ENCODE measurements at regions not wholly inside any gene's neighbourhood (a gene's known extent, or its start where the extent isn't known, plus 50 kb on each side); places are given as distances from the start of the nearest gene placed in this dataset.

- intact Hi-C loops (cut with DNase I) = no loop called here
- no peaks in the 10 kb centered on the region for H3K36me3 ChIP-seq
- no peak overlapping the region for H3K4me3 ChIP-seq
- H3K27me3 ChIP-seq = no peaks in the 10 kb centered on the region
- no peak for DNase-seq (ENCODE audit: extremely low spot score in 2 of 2)
- no peak for TF ChIP-seq POLR2AphosphoS5 (IDR thresholded peaks at IDR 0.05; ENCODE audit: insufficient read depth in 1 of 2, low read depth in 1 of 2)
- TF ChIP-seq POLR2A (IDR thresholded peaks at IDR 0.05) = no peak
- TF ChIP-seq CTCF (IDR thresholded peaks at IDR 0.05) = no peak
- no peaks in the 10 kb centered on the region for H3K9me3 ChIP-seq
- H3K4me1 ChIP-seq = peaks cover 40% of the 10 kb centered on the region
- peak overlapping the region; percentile 22 for H3K27ac ChIP-seq
Observed at GRCh38 chr1:209367061-209367772, 216.3 kb upstream of the CAMK1G start.

- DNase-seq (ENCODE audit: extremely low spot score in 2 of 2) = peak in 1 of 2 donors; percentile 90
- Histone ChIP-seq H3K27ac (peak overlapping the region; percentile 63), H3K4me3 (no peak overlapping the region), H3K4me1 (peaks cover 30% of the 10 kb centered on the region), H3K36me3 (no peaks in the 10 kb centered on the region), H3K27me3 (no peaks in the 10 kb centered on the region), H3K9me3 (no peaks in the 10 kb centered on the region)
- TF ChIP-seq POLR2A (IDR thresholded peaks at IDR 0.05) (no peak), CTCF (IDR thresholded peaks at IDR 0.05) (no peak), POLR2AphosphoS5 (IDR thresholded peaks at IDR 0.05; ENCODE audit: insufficient read depth in 1 of 2, low read depth in 1 of 2) (peak in 1 of 2 donors; percentile 23)
- intact Hi-C loops (cut with DNase I) = no loop called here
Observed at GRCh38 chr1:209368864-209369598, 214.5 kb upstream of the CAMK1G start.

- Histone ChIP-seq H3K27ac (no peak overlapping the region), H3K27me3 (no peaks in the 10 kb centered on the region), H3K4me3 (no peak overlapping the region), H3K36me3 (no peaks in the 10 kb centered on the region), H3K9me3 (no peaks in the 10 kb centered on the region), H3K4me1 (peaks cover 25% of the 10 kb centered on the region)
- intact Hi-C loops (cut with DNase I) = no loop called here
- TF ChIP-seq POLR2AphosphoS5 (IDR thresholded peaks at IDR 0.05; ENCODE audit: insufficient read depth in 1 of 2, low read depth in 1 of 2) (peak in 1 of 2 donors; percentile 60), POLR2A (IDR thresholded peaks at IDR 0.05) (no peak)
- DNase-seq (ENCODE audit: extremely low spot score in 2 of 2) = no peak
Observed at GRCh38 chr1:209370241-209370995, 213.1 kb upstream of the CAMK1G start.

DNA sequence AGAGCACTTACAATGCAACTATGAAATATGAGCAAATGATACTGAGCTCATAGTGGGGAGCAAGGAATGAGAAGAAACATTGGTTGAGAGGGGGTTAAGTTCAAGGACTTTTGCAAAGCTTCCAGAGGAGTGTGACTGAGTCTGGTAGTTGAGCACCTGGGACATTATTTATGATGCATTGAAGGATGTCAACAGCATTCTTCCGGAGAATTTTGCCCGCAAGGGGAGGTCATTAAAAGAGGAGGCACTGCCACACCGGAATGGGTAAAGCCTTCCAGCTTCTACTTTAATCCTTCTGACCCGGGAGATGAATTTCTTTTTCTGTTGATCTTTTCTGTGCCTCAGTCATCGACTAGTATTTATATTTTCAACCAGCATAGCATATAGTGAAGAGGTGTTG lies 208.4 kb upstream of the CAMK1G start:
- no peaks in the 10 kb centered on the region for H3K9me3 ChIP-seq
- no peak for DNase-seq (ENCODE audit: extremely low spot score in 2 of 2)
- intact Hi-C loops (cut with DNase I) = no loop called here
- no peak for TF ChIP-seq CTCF (IDR thresholded peaks at IDR 0.05)
- no peak for TF ChIP-seq POLR2A (IDR thresholded peaks at IDR 0.05)
- no peak for TF ChIP-seq POLR2AphosphoS5 (IDR thresholded peaks at IDR 0.05; ENCODE audit: insufficient read depth in 1 of 2, low read depth in 1 of 2)
- no peak overlapping the region for H3K27ac ChIP-seq
- no peak overlapping the region for H3K4me3 ChIP-seq
- no peaks in the 10 kb centered on the region for H3K27me3 ChIP-seq
- H3K36me3 ChIP-seq = no peaks in the 10 kb centered on the region
- no peaks in the 10 kb centered on the region for H3K4me1 ChIP-seq

DNA sequence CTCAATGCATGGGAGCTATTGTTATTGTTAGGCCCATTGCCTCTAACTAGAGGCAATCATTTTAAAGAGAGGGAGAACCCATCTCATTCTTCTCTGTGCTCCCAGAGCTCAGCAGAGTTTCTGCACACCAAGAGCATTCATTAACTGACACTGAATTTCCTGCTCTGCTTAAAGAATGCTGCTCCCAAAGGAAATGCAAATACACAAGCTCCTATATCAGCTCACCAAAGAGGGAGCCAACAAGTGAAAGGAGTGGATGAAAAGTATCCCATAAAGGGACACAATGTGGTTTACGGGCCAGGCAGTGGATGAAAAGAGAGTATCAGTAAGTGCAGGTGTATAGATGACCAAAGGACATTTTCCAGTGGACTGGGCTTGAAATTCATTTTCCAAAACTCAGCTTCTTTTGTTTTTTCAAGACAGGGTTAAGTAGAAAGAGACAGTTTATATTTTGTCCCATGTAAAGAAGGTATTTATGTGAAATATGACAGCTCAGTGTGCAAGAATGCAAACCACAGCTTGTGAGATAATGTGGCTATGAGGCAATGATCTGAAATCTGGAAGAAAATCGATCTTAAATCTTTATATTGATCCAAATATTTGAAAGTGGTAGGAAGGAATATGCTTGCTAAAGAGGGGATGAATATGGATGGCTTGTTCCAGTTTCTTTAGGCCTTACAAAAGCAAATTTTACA lies 207.7 kb upstream of the CAMK1G start:
- Histone ChIP-seq H3K27ac (no peak overlapping the region), H3K4me1 (no peaks in the 10 kb centered on the region), H3K27me3 (no peaks in the 10 kb centered on the region), H3K36me3 (no peaks in the 10 kb centered on the region), H3K9me3 (no peaks in the 10 kb centered on the region), H3K4me3 (no peak overlapping the region)
- intact Hi-C loops (cut with DNase I) = no loop called here
- no peak for DNase-seq (ENCODE audit: extremely low spot score in 2 of 2)
- TF ChIP-seq POLR2A (IDR thresholded peaks at IDR 0.05) (no peak), CTCF (IDR thresholded peaks at IDR 0.05) (no peak), POLR2AphosphoS5 (IDR thresholded peaks at IDR 0.05; ENCODE audit: insufficient read depth in 1 of 2, low read depth in 1 of 2) (no peak)
